ENCODE measurements at regions not wholly inside any gene's neighbourhood (a gene's known extent, or its start where the extent isn't known, plus 50 kb on each side); places are given as distances from the start of the nearest gene placed in this dataset.
A peak's percentile ranks its signal among the peaks of the same experiment; 100 is the strongest.

DNA sequence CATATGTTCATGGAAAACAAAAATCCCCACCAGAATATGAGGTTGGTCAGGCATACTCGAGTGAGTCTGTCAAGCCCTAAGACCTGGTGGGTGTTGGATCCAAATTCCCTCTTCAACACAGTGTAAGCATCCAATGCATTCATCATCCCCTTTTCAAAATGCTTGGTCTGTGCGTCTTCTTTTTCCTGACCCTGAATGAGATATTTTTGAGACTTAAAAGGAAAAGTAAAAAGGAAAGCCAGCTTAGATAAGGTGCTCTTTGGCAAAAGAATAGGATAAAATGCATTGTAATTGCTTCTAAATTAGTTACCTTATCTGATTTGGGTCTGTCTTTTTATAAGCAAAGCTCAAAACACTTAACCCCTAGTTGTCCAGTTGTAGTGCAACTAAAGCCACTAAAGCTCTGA is 331.5 kb downstream of the PTEN start:
- POLR2A ChIA-PET (ENCODE audit: low non-redundant PET): no interaction called here
- TF ChIP-seq, protein P1, sequence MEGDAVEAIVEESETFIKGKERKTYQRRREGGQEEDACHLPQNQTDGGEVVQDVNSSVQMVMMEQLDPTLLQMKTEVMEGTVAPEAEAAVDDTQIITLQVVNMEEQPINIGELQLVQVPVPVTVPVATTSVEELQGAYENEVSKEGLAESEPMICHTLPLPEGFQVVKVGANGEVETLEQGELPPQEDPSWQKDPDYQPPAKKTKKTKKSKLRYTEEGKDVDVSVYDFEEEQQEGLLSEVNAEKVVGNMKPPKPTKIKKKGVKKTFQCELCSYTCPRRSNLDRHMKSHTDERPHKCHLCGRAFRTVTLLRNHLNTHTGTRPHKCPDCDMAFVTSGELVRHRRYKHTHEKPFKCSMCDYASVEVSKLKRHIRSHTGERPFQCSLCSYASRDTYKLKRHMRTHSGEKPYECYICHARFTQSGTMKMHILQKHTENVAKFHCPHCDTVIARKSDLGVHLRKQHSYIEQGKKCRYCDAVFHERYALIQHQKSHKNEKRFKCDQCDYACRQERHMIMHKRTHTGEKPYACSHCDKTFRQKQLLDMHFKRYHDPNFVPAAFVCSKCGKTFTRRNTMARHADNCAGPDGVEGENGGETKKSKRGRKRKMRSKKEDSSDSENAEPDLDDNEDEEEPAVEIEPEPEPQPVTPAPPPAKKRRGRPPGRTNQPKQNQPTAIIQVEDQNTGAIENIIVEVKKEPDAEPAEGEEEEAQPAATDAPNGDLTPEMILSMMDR (conservative IDR thresholded peaks at IDR 0.05; ENCODE audit: low read depth): no peak
- CTCF ChIA-PET: interaction anchor here (0.6 kb wide), 2 partner anchors 195 to 717 kb away, joined by 3 read pairs; no protein-coding TSS in a partner anchor

DNA sequence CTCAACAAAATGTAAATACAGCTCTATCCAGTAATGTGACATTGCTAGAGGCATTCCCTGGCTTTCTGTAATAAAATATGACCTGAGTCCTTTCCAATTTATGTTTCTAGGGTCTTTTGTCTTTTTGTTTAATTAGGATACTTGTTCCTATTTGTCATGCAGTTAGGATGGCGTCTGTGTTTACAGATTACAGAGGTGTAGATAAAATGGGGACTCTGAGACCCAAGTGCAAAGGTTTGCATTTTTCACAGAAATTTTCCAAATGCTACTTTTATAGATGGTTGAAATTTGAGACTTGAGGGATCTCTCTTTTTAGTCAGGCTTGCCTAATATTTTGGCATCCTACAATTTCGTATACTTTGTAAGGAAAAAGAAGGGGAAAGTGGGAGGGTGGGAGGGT is 332.4 kb downstream of the PTEN start:
- POLR2A ChIA-PET (ENCODE audit: low non-redundant PET): no interaction called here
- TF ChIP-seq, protein P1 (conservative IDR thresholded peaks at IDR 0.05; ENCODE audit: low read depth): no peak
- DNase-seq (ENCODE audit: low spot score): no peak
- H3K27ac ChIP-seq: no peak overlapping the region
- CTCF ChIA-PET: no interaction called here

More for the DNA sequence above, 331.5 kb downstream of the PTEN start:
- no peak overlapping the region for H3K27ac ChIP-seq
- no peak for DNase-seq (ENCODE audit: low spot score)

DNA sequence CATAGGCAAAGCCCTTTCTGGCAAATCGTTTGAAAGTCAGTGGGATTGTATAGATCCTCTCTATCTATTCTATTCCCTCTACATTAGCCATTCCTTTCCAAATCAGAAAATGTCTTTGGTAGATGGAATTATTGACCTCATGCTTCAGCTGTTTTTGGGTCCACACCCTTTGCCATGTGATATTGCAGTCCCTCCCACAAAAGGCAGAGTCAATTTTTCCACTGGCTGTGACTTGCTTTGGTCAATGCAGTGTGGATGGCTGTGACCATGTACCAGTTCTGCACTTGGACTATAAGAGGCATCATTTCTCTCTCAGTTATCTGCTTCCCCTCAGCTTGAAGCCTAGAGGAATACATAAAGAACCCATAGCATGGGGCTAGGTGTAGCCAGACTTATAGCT is 332.9 kb downstream of the PTEN start:
- no peak for DNase-seq (ENCODE audit: low spot score)
- TF ChIP-seq, protein P1 (conservative IDR thresholded peaks at IDR 0.05; ENCODE audit: low read depth): no peak
- ChIA-PET POLR2A (ENCODE audit: low non-redundant PET) (no interaction called here), CTCF (interaction anchor here (0.8 kb wide), 1 partner anchor 190 kb away, joined by 3 read pairs; no protein-coding TSS in a partner anchor)
- no peak overlapping the region for H3K27ac ChIP-seq

DNA sequence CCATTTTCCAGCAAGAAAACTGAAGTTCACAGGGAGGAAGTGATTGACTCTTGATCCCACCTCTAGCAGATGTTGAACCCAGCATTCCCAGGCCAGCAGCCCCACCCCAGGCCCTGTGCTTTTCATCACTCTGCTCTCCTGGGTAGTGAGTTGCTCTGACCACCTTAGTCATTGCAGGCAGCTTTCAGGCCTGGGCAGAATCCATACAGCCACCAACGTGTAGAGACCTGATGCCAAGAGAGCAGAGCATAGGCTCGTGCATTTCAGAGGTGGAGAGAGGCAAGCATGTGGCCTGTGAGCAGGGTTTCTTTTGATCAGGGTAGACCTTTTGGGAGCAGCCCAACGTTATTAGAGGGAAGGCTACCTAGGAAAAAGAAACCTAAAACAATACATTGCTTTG is 334.6 kb downstream of the PTEN start:
- ChIA-PET POLR2A (ENCODE audit: low non-redundant PET) (no interaction called here), CTCF (no interaction called here)
- H3K27ac ChIP-seq: no peak overlapping the region
- TF ChIP-seq, protein P1 (conservative IDR thresholded peaks at IDR 0.05; ENCODE audit: low read depth): no peak
- peak; percentile 36 for DNase-seq (ENCODE audit: low spot score)

DNA sequence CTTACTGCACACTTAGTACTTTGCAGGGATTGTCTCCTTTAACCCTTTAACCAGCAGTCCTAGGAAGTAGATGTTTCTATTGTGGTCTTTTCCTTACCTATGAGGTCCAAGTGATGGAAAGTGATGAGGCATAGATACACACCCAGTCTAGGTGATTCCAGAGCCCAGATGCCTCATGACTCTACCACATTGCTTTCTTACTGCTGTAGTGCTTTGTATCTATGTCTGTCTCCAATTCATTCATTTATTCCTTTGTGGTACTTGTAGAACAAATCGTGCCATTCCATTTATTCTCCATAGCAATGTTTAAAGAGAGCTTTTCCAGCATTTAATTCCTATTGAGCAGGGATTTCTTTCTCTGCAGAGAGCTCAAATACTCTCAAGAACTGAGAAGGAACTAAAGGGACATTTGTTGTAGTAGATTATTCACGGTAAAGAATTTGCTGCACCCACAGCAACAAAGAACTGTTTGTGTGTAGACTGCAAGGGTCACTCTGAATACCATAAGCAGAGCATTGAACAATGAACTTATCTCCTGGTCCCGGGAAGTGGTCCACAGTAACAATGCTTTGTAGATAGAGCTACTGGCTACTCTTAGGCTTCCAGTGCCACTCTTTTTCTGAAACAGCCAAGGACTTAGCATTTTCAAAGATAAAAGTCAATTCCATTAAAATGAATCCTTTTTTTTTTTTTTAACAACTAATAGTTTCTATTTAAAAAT is 337.0 kb downstream of the PTEN start:
- ChIA-PET POLR2A (ENCODE audit: low non-redundant PET) (no interaction called here), CTCF (interaction anchor here (1.2 kb wide), 1 partner anchor 9 kb away, joined by 3 read pairs; no protein-coding TSS in a partner anchor)
- TF ChIP-seq, protein P1 (conservative IDR thresholded peaks at IDR 0.05; ENCODE audit: low read depth): no peak
- no peak for DNase-seq (ENCODE audit: low spot score)
- no peak overlapping the region for H3K27ac ChIP-seq

DNA sequence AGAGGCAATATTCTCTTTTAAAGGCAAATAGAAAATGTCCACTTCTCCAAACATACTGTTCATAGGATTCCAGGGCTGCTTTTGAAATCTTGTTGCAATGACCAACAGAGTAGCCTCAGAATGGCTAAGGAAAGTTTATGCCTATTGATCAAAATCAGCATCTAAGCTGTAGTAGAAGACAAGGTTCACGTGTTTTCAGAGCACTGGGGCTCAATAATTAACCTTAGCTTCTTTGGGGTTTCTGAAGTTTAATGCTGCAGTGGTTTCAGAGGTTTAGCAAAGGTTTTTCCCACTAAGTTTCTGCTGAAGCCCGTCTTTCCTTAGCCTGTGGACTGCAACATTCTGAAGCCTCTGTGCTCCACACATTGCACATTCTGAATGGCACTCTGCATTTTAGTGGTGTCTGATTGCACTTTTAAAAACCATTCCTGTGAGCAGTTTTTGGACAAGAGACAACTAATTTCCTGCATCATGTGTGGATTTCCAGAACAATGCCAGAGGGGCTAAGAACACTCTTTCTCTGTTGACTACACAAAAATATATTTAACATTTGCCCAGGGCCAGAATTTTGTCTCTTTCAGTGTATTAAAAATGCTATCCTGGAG is 342.5 kb downstream of the PTEN start:
- ChIA-PET POLR2A (ENCODE audit: low non-redundant PET) (no interaction called here), CTCF (no interaction called here)
- H3K27ac ChIP-seq: no peak overlapping the region
- TF ChIP-seq, protein P1 (conservative IDR thresholded peaks at IDR 0.05; ENCODE audit: low read depth): no peak
- DNase-seq (ENCODE audit: low spot score): no peak
